GM12878 (cell line): ENCODE measurements at regions not wholly inside any gene's neighbourhood (a gene's known extent, or its start where the extent isn't known, plus 50 kb on each side); places are given as distances from the start of the nearest gene placed in this dataset.

Experiments
- ATAC-seq: fragments of 200-7000 bp; cut with Tn5 transposase; 3 replicates; pipeline ENCODE4 v1.9.1; 2020; ENCODE audit warnings: mild to moderate bottlenecking, moderate library complexity
- BruUV-seq: library from RNA; stranded (reverse); fragments of 400-500 nt; replicated peaks from 2 replicates; lab custom pipeline; 2021; lab: Mats Ljungman, UMichigan
- CTCF ChIA-PET: fragments of 300-600 bp; sonication (Branson Sonifier 250); formaldehyde crosslinking; extraction: SDS; loops from one replicate; lab custom pipeline; 2021; ENCODE audit warnings: inconsistent platforms; lab: Yijun Ruan, JAX
- POLR2A ChIA-PET: fragments of 350-600 bp; formaldehyde crosslinking; extraction: SDS; loops from one replicate; lab custom pipeline; 2021; ENCODE audit warnings: inconsistent platforms; lab: Charles Lee
- RAD21 ChIA-PET: fragments of 300-600 bp; sonication (Branson Sonifier 250); formaldehyde crosslinking; loops from one replicate; lab custom pipeline; 2023; ENCODE audit warnings: antibody characterized with exemption; ENCODE audit not compliant: unreplicated experiment; lab: Charles Lee
- SMC1A ChIA-PET: fragments of 300-600 bp; sonication (Branson Sonifier 250); formaldehyde crosslinking; loops from one replicate; lab custom pipeline; 2023; ENCODE audit not compliant: unreplicated experiment, uncharacterized antibody; lab: Charles Lee
- DNase-seq: peaks from one replicate; pipeline ENCODE4 v3.0.0-alpha.2; 2011; ENCODE audit warnings: low read depth, low spot score
- FAIRE-seq: peaks from 3 replicates; lab custom pipeline; 2011; peaks lifted over from hg19 to GRCh38; lab: Jason Lieb, UNC
- H2AFZ ChIP-seq: 2 replicates; pipeline ENCODE4 v1.6.0; 2011; ENCODE audit warnings: low read depth, low read length, control low read depth; ENCODE audit not compliant: control insufficient read depth
- H3K27ac ChIP-seq: 2 replicates; pipeline ENCODE4 v1.5.1; 2011; ENCODE audit warnings: control low read depth; ENCODE audit not compliant: control insufficient read depth, insufficient read depth
- H3K27me3 ChIP-seq, 2 experiments: replicated peaks in 1 of 2; 2 replicates each; pipeline versions ENCODE4 v1.6.0 to v1.6.1; 2011; ENCODE audit warnings: low read length in 1 of 2; ENCODE audit not compliant: control insufficient read depth in 2 of 2, insufficient read depth in 2 of 2
- H3K36me3 ChIP-seq, 2 experiments: 2 replicates each; pipeline ENCODE4 v1.5.1; 2011; ENCODE audit warnings: low read length in 1 of 2; ENCODE audit not compliant: control insufficient read depth in 2 of 2, insufficient read depth in 2 of 2
- H3K4me1 ChIP-seq: 2 replicates; pipeline ENCODE4 v1.6.1; 2011; ENCODE audit warnings: mild to moderate bottlenecking, low read length, moderate library complexity, mixed read lengths; ENCODE audit not compliant: control insufficient read depth, insufficient read depth
- H3K4me2 ChIP-seq: 2 replicates; pipeline ENCODE4 v1.6.0; 2011; ENCODE audit warnings: control low read depth; ENCODE audit not compliant: control insufficient read depth, insufficient read depth
- H3K4me3 ChIP-seq: fragments of 200-600 bp; sonication (generic); 2 replicates; pipeline ENCODE4 v1.5.1; 2016
- H3K79me2 ChIP-seq: 2 replicates; pipeline ENCODE4 v1.6.0; 2011; ENCODE audit warnings: low read length; ENCODE audit not compliant: control insufficient read depth, insufficient read depth
- H3K9ac ChIP-seq: 2 replicates; pipeline ENCODE4 v1.8.0; 2011; ENCODE audit warnings: low read length, control low read depth, mixed read lengths; ENCODE audit not compliant: control insufficient read depth, insufficient read depth
- H3K9me3 ChIP-seq: replicated peaks from 3 replicates; pipeline ENCODE4 v1.5.1; 2011; ENCODE audit warnings: mild to moderate bottlenecking, low read length; ENCODE audit not compliant: control insufficient read depth, insufficient read depth
- H4K20me1 ChIP-seq: 2 replicates; pipeline ENCODE4 v1.6.0; 2011; ENCODE audit not compliant: control insufficient read depth, insufficient read depth
- ASH2L ChIP-seq: fragments of 300-600, 200-600 bp; sonication (generic); IDR thresholded peaks from 2 replicates; pipeline ENCODE4 v1.6.1; 2017; ENCODE audit warnings: low read depth, mild to moderate bottlenecking, borderline replicate concordance
- CHD1 ChIP-seq: IDR thresholded peaks from 2 replicates; pipeline ENCODE4 v1.6.1; 2012; ENCODE audit warnings: low read depth, low read length, improper control_type of control experiment
- CHD4 ChIP-seq: fragments of 200-600 bp; sonication (generic); IDR thresholded peaks from 2 replicates; pipeline ENCODE4 v1.6.1; 2016; ENCODE audit warnings: mild to moderate bottlenecking
- CTCF ChIP-seq, 3 experiments: IDR thresholded peaks in 2 of 3; conservative IDR thresholded peaks in 1 of 3; 2 replicates each; pipeline ENCODE4 v1.5.1; 2011; ENCODE audit warnings: low read depth in 3 of 3, low read length in 3 of 3, mild to moderate bottlenecking in 3 of 3, control low read depth in 2 of 3, moderate library complexity in 2 of 3, inconsistent platforms in 1 of 3, mixed read lengths in 1 of 3; ENCODE audit not compliant: control insufficient read depth in 2 of 3, insufficient read depth in 1 of 3; ENCODE audit errors: extremely low read depth in 1 of 3
- ESRRA ChIP-seq: IDR thresholded peaks from 2 replicates; pipeline ENCODE4 v1.6.1; 2012; ENCODE audit warnings: mild to moderate bottlenecking, low read length, improper control_type of control experiment
- HDGF ChIP-seq: fragments of 450-650 bp; IDR thresholded peaks from 2 replicates; pipeline ENCODE4 v1.6.1; 2016; ENCODE audit warnings: antibody characterized with exemption
- KLF5 ChIP-seq: fragments of 450-650 bp; IDR thresholded peaks from 2 replicates; pipeline ENCODE4 v1.6.1; 2014; ENCODE audit warnings: mild to moderate bottlenecking; ENCODE audit not compliant: partially characterized antibody
- NRF1 ChIP-seq: conservative IDR thresholded peaks from 2 replicates; pipeline ENCODE4 v1.6.1; 2011; ENCODE audit warnings: mild to moderate bottlenecking, low read depth, low read length, improper control_type of control experiment
- PAX5 ChIP-seq: IDR thresholded peaks from 2 replicates; pipeline ENCODE4 v1.6.1; 2011; ENCODE audit warnings: low read depth, low read length, borderline replicate concordance
- RAD51 ChIP-seq: fragments of 450-650 bp; IDR thresholded peaks from 2 replicates; pipeline ENCODE4 v1.6.1; 2016; ENCODE audit warnings: moderate library complexity, mild to moderate bottlenecking, inconsistent platforms
- RELA ChIP-seq: fragments of 450-650 bp; IDR thresholded peaks from 2 replicates; pipeline ENCODE4 v1.8.0; 2014; ENCODE audit warnings: borderline replicate concordance; ENCODE audit not compliant: partially characterized antibody
- RUNX3 ChIP-seq: IDR thresholded peaks from 2 replicates; pipeline ENCODE4 v1.6.1; 2012; ENCODE audit warnings: low read length, inconsistent platforms
- ZBTB40 ChIP-seq: fragments of 450-650 bp; IDR thresholded peaks from 2 replicates; pipeline ENCODE4 v1.6.1; 2016; ENCODE audit warnings: mild to moderate bottlenecking, moderate library complexity, borderline replicate concordance
- WGBS: methylation state at CpG from one replicate; pipeline ENCODE4 v1.1.6; 2016; ENCODE audit warnings: low lambda C conversion rate; ENCODE audit not compliant: insufficient replicate concordance, insufficient coverage; ENCODE audit errors: missing lambda C conversion rate; 5-methylcytosine and 5-hydroxymethylcytosine counted together
- in situ Hi-C: fragments of 300-500 bp; cut with MboI; formaldehyde crosslinking; loops from 9 replicates; pipeline ENCODE4 v1.14.3; 2018; ENCODE audit warnings: mixed read lengths
- intact Hi-C: fragments of 100-400 bp; cut with micrococcal nuclease; formaldehyde crosslinking; loops from one replicate; pipeline ENCODE4 v1.14.2; 2022; ENCODE audit not compliant: unreplicated experiment
- TF ChIP-seq, protein P1 (sequence below): fragments of 450-650 bp; IDR thresholded peaks from 2 replicates; pipeline ENCODE4 v1.6.1; 2018; ENCODE audit warnings: borderline replicate concordance, mild to moderate bottlenecking; ENCODE audit not compliant: partially characterized antibody

- Histone ChIP-seq H3K4me1 (no peaks in the 10 kb centered on the region), H3K9me3 (no peaks in the 10 kb centered on the region; the same call in 2 of the 3 replicates), H3K4me2 (no peak overlapping the region), H3K4me3 (no peak overlapping the region), H3K27me3 (no peaks in the 10 kb centered on the region), H3K9ac (no peak overlapping the region), H3K36me3 (no peaks in the 10 kb centered on the region), H2AFZ (no peak overlapping the region), H3K79me2 (no peaks in the 10 kb centered on the region), H3K27ac (no peak overlapping the region), H4K20me1 (no peaks in the 10 kb centered on the region)
- intact Hi-C loops: no loop called here
- in situ Hi-C loops: no loop called here
- WGBS: 36% methylated on average over 15 of the region's 15 CpGs
- POLR2A ChIA-PET: no interaction called here
- BruUV-seq: no TSS peak
- DNase-seq: no peak
- RAD21 ChIA-PET: no interaction called here
- no peak for ATAC-seq
- CTCF ChIA-PET: no interaction called here
- SMC1A ChIA-PET: no interaction called here
- no peak for FAIRE-seq
- TF ChIP-seq PAX5 (no peak), ASH2L (no peak), ESRRA (no peak), NRF1 (no peak), RUNX3 (no peak), CHD4 (no peak), CTCF (IDR thresholded peaks at IDR 0.05 in 2 of 3, conservative IDR thresholded peaks at IDR 0.05 in 1 of 3; ENCODE audit: control insufficient read depth in 2 of 3, extremely low read depth in 1 of 3, insufficient read depth in 1 of 3, low read depth in 3 of 3, low read length in 3 of 3) (no peak), ZBTB40 (no peak), RAD51 (no peak), KLF5 (no peak), RELA (no peak), HDGF (no peak), CHD1 (no peak)
- TF ChIP-seq, protein P1, sequence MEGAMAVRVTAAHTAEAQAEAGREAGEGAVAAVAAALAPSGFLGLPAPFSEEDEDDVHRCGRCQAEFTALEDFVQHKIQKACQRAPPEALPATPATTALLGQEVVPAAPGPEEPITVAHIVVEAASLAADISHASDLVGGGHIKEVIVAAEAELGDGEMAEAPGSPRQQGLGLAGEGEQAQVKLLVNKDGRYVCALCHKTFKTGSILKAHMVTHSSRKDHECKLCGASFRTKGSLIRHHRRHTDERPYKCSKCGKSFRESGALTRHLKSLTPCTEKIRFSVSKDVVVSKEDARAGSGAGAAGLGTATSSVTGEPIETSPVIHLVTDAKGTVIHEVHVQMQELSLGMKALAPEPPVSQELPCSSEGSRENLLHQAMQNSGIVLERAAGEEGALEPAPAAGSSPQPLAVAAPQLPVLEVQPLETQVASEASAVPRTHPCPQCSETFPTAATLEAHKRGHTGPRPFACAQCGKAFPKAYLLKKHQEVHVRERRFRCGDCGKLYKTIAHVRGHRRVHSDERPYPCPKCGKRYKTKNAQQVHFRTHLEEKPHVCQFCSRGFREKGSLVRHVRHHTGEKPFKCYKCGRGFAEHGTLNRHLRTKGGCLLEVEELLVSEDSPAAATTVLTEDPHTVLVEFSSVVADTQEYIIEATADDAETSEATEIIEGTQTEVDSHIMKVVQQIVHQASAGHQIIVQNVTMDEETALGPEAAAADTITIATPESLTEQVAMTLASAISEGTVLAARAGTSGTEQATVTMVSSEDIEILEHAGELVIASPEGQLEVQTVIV: no peak
Observed at GRCh38 chr16:88323546-88324330, 59.0 kb upstream of the ZNF469 start.
